Ovary (tissue), 3 donors: ENCODE measurements at regions not wholly inside any gene's neighbourhood (a gene's known extent, or its start where the extent isn't known, plus 50 kb on each side); places are given as distances from the start of the nearest gene placed in this dataset.

Source experiments
- POLR2A ChIP-seq: fragments of 450-650 bp; IDR thresholded peaks from one replicate; pipeline ENCODE4 v1.6.1; 2017; ENCODE audit warnings: antibody characterized with exemption, mild to moderate bottlenecking, moderate library complexity
- TF ChIP-seq, protein P1 (sequence below), 3 donors: fragments of 450-650 bp in 2 of 3; fragments of 200-600 bp in 1 of 3; IDR thresholded peaks; one replicate each; pipeline versions ENCODE4 v1.5.1 to v1.8.0; 2016 to 2022; ENCODE audit warnings: antibody characterized with exemption in 3 of 3, mild to moderate bottlenecking in 1 of 3
- donor health status: DM: no; HTN: no; CAD: no.

DNA sequence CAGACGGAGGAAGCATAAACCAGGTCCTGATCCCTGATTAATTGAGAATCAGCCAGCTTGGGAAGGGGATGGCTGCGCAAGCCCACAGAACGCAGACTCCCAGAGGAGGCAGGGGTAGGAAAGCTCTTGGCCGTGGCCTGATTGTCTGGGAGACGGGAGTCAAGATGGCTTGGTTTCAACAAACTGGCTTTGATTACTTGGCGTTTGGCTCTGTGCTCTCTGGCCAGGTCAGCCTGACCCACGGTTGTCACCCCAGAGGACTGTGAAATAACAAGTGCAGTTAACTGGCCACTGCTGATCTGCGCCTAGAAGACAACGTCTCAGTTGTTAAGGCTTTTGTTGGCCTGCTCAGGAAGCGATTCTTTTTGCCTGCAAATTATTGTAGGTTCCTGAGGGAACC is 387.0 kb upstream of the PROK2 start:
- TF ChIP-seq, protein P1, sequence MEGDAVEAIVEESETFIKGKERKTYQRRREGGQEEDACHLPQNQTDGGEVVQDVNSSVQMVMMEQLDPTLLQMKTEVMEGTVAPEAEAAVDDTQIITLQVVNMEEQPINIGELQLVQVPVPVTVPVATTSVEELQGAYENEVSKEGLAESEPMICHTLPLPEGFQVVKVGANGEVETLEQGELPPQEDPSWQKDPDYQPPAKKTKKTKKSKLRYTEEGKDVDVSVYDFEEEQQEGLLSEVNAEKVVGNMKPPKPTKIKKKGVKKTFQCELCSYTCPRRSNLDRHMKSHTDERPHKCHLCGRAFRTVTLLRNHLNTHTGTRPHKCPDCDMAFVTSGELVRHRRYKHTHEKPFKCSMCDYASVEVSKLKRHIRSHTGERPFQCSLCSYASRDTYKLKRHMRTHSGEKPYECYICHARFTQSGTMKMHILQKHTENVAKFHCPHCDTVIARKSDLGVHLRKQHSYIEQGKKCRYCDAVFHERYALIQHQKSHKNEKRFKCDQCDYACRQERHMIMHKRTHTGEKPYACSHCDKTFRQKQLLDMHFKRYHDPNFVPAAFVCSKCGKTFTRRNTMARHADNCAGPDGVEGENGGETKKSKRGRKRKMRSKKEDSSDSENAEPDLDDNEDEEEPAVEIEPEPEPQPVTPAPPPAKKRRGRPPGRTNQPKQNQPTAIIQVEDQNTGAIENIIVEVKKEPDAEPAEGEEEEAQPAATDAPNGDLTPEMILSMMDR (IDR thresholded peaks at IDR 0.05): no peak
- TF ChIP-seq POLR2A: no peak
